SH-SY5Y (cell line): ENCODE measurements at regions not wholly inside any gene's neighbourhood (a gene's known extent, or its start where the extent isn't known, plus 50 kb on each side); places are given as distances from the start of the nearest gene placed in this dataset.

Source experiments
- GATA2 ChIP-seq: IDR thresholded peaks from 2 replicates; pipeline ENCODE4 v1.6.1; 2011; ENCODE audit warnings: mild to moderate bottlenecking, low read depth, low read length
- GATA3 ChIP-seq: IDR thresholded peaks from 2 replicates; pipeline ENCODE4 v1.6.1; 2011; ENCODE audit warnings: low read depth, mild to moderate bottlenecking, low read length, moderate library complexity

GRCh38 chr9:118940473-118940872 lies 428.8 kb downstream of the BRINP1 start:
- TF ChIP-seq GATA2: no peak
- no peak for TF ChIP-seq GATA3
